Left renal cortex interstitium (tissue), 4 donors: ENCODE measurements at regions not wholly inside any gene's neighbourhood (a gene's known extent, or its start where the extent isn't known, plus 50 kb on each side); places are given as distances from the start of the nearest gene placed in this dataset.
"Not testable (repeated sequence)": the region's sequence is repeated elsewhere in the genome, so short reads cannot be mapped to it uniquely, and the experiment has no call there.

Source experiments
- DNase-seq, 4 donors: peaks; one replicate each; pipeline ENCODE4 v3.0.0-alpha.2; 2013; ENCODE audit warnings: low read depth in 4 of 4, low spot score in 2 of 4, missing footprints in 1 of 4

- no peak for DNase-seq
Observed at GRCh38 chr9:86586144-86586494, 231.9 kb upstream of the TUT7 start.

GRCh38 chr9:86585422-86586143 is 231.4 kb upstream of the TUT7 start:
- peak; percentile 63 to 73 (median 69) for DNase-seq

GRCh38 chr9:86580688-86581087 is 226.5 kb upstream of the TUT7 start:
- DNase-seq: no peak

GRCh38 chr9:86578722-86579121 is 224.5 kb upstream of the TUT7 start:
- DNase-seq: no peak

- peak in 3 of 4 donors; percentile 59 to 65 (median 62) for DNase-seq
Observed at GRCh38 chr9:86577420-86578333, 223.5 kb upstream of the TUT7 start.

- no peak for DNase-seq
Observed at GRCh38 chr9:86575825-86576525, 221.8 kb upstream of the TUT7 start.

GRCh38 chr9:86575137-86575536 is 220.9 kb upstream of the TUT7 start:
- DNase-seq: no peak

- DNase-seq: no peak
Observed at GRCh38 chr9:86573886-86574285, 219.7 kb upstream of the TUT7 start.

- no peak for DNase-seq
Observed at GRCh38 chr9:86572904-86573303, 218.7 kb upstream of the TUT7 start.

- DNase-seq: not testable (repeated sequence)
Observed at GRCh38 chr9:86565603-86566002, 211.4 kb upstream of the TUT7 start.

- DNase-seq: no peak
Observed at GRCh38 chr9:86563936-86564335, 209.7 kb upstream of the TUT7 start.

GRCh38 chr9:86563350-86563749 is 209.1 kb upstream of the TUT7 start:
- DNase-seq: no peak

- DNase-seq: no peak
Observed at GRCh38 chr9:86562691-86563090, 208.5 kb upstream of the TUT7 start.

GRCh38 chr9:86557918-86558317 is 203.7 kb upstream of the TUT7 start:
- no peak for DNase-seq

GRCh38 chr9:86557063-86557766 is 203.0 kb upstream of the TUT7 start:
- DNase-seq: no peak

GRCh38 chr9:86555661-86556060 is 201.5 kb upstream of the TUT7 start:
- DNase-seq: no peak

- no peak for DNase-seq
Observed at GRCh38 chr9:86550401-86550800, 196.2 kb upstream of the TUT7 start.

GRCh38 chr9:86549920-86550319 is 195.7 kb upstream of the TUT7 start:
- no peak for DNase-seq

- DNase-seq: no peak
Observed at GRCh38 chr9:86549401-86549811, 195.2 kb upstream of the TUT7 start.

- no peak for DNase-seq
Observed at GRCh38 chr9:86548220-86548619, 194.0 kb upstream of the TUT7 start.

GRCh38 chr9:86547571-86547970 is 193.4 kb upstream of the TUT7 start:
- no peak for DNase-seq
